ENCODE measurements at regions not wholly inside any gene's neighbourhood (a gene's known extent, or its start where the extent isn't known, plus 50 kb on each side); places are given as distances from the start of the nearest gene placed in this dataset.
A peak's percentile ranks its signal among the peaks of the same experiment; 100 is the strongest.
"Not testable (repeated sequence)": the region's sequence is repeated elsewhere in the genome, so short reads cannot be mapped to it uniquely, and the experiment has no call there.

GRCh38 chr12:87039536-87039935, 783.3 kb upstream of the MGAT4C start:
- no peak for DNase-seq (ENCODE audit: low read depth in 4 of 4, low spot score in 3 of 4)

GRCh38 chr12:87038098-87038497, 781.9 kb upstream of the MGAT4C start:
- no peak for DNase-seq (ENCODE audit: low read depth in 4 of 4, low spot score in 3 of 4)

GRCh38 chr12:87025976-87026375, 769.8 kb upstream of the MGAT4C start:
- no peak for DNase-seq (ENCODE audit: low read depth in 4 of 4, low spot score in 3 of 4)

- no peak for DNase-seq (ENCODE audit: low read depth in 4 of 4, low spot score in 3 of 4)
Observed at GRCh38 chr12:87021400-87021799, 765.2 kb upstream of the MGAT4C start.

- no peak for DNase-seq (ENCODE audit: low read depth in 4 of 4, low spot score in 3 of 4)
Observed at GRCh38 chr12:87020071-87020470, 763.9 kb upstream of the MGAT4C start.

- DNase-seq (ENCODE audit: low read depth in 4 of 4, low spot score in 3 of 4) = no peak
Observed at GRCh38 chr12:87015352-87015751, 759.2 kb upstream of the MGAT4C start.

GRCh38 chr12:87008785-87009384, 752.7 kb upstream of the MGAT4C start:
- no peak for DNase-seq (ENCODE audit: low read depth in 4 of 4, low spot score in 3 of 4)

GRCh38 chr12:87001102-87001501, 744.9 kb upstream of the MGAT4C start:
- no peak for DNase-seq (ENCODE audit: low read depth in 4 of 4, low spot score in 3 of 4)

- DNase-seq (ENCODE audit: low read depth in 4 of 4, low spot score in 3 of 4) = no peak
Observed at GRCh38 chr12:86985298-86985697, 729.1 kb upstream of the MGAT4C start.

GRCh38 chr12:86970595-86970994, 714.4 kb upstream of the MGAT4C start:
- DNase-seq (ENCODE audit: low read depth in 4 of 4, low spot score in 3 of 4) = not testable (repeated sequence)

- DNase-seq (ENCODE audit: low read depth in 4 of 4, low spot score in 3 of 4) = no peak
Observed at GRCh38 chr12:86959766-86960458, 703.7 kb upstream of the MGAT4C start.

GRCh38 chr12:86950444-86950843, 694.3 kb upstream of the MGAT4C start:
- no peak for DNase-seq (ENCODE audit: low read depth in 4 of 4, low spot score in 3 of 4)

GRCh38 chr12:86950043-86950442, 693.9 kb upstream of the MGAT4C start:
- no peak for DNase-seq (ENCODE audit: low read depth in 4 of 4, low spot score in 3 of 4)

GRCh38 chr12:86948851-86949250, 692.7 kb upstream of the MGAT4C start:
- no peak for DNase-seq (ENCODE audit: low read depth in 4 of 4, low spot score in 3 of 4)

- DNase-seq (ENCODE audit: low read depth in 4 of 4, low spot score in 3 of 4) = no peak
Observed at GRCh38 chr12:86945685-86946196, 689.5 kb upstream of the MGAT4C start.

GRCh38 chr12:86944197-86944819, 688.1 kb upstream of the MGAT4C start:
- not testable (repeated sequence) for DNase-seq (ENCODE audit: low read depth in 4 of 4, low spot score in 3 of 4)

- no peak for DNase-seq (ENCODE audit: low read depth in 4 of 4, low spot score in 3 of 4)
Observed at GRCh38 chr12:86931714-86932113, 675.5 kb upstream of the MGAT4C start.

GRCh38 chr12:86929962-86930361, 673.8 kb upstream of the MGAT4C start:
- DNase-seq (ENCODE audit: low read depth in 4 of 4, low spot score in 3 of 4) = no peak

GRCh38 chr12:86917121-86917520, 660.9 kb upstream of the MGAT4C start:
- DNase-seq (ENCODE audit: low read depth in 4 of 4, low spot score in 3 of 4) = no peak

GRCh38 chr12:86914721-86915120, 658.5 kb upstream of the MGAT4C start:
- peak in 1 of 4 donors; percentile 10 for DNase-seq (ENCODE audit: low read depth in 4 of 4, low spot score in 3 of 4)

- DNase-seq (ENCODE audit: low read depth in 4 of 4, low spot score in 3 of 4) = no peak
Observed at GRCh38 chr12:86911973-86912372, 655.8 kb upstream of the MGAT4C start.

GRCh38 chr12:86903159-86903558, 647.0 kb upstream of the MGAT4C start:
- DNase-seq (ENCODE audit: low read depth in 4 of 4, low spot score in 3 of 4) = no peak

Data from left renal pelvis (tissue), 4 donors.